ENCODE measurements at regions not wholly inside any gene's neighbourhood (a gene's known extent, or its start where the extent isn't known, plus 50 kb on each side); places are given as distances from the start of the nearest gene placed in this dataset.

GRCh38 chr6:134575221-134575620 is 257.3 kb upstream of the SGK1 start:
- TF ChIP-seq, protein P1, sequence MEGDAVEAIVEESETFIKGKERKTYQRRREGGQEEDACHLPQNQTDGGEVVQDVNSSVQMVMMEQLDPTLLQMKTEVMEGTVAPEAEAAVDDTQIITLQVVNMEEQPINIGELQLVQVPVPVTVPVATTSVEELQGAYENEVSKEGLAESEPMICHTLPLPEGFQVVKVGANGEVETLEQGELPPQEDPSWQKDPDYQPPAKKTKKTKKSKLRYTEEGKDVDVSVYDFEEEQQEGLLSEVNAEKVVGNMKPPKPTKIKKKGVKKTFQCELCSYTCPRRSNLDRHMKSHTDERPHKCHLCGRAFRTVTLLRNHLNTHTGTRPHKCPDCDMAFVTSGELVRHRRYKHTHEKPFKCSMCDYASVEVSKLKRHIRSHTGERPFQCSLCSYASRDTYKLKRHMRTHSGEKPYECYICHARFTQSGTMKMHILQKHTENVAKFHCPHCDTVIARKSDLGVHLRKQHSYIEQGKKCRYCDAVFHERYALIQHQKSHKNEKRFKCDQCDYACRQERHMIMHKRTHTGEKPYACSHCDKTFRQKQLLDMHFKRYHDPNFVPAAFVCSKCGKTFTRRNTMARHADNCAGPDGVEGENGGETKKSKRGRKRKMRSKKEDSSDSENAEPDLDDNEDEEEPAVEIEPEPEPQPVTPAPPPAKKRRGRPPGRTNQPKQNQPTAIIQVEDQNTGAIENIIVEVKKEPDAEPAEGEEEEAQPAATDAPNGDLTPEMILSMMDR (IDR thresholded peaks at IDR 0.05), result no peak
- no peak for TF ChIP-seq POLR2A (IDR thresholded peaks at IDR 0.05)
